Spleen (tissue), 3 donors: ENCODE measurements at regions not wholly inside any gene's neighbourhood (a gene's known extent, or its start where the extent isn't known, plus 50 kb on each side); places are given as distances from the start of the nearest gene placed in this dataset.

ENCODE experiments used
- POLR2A ChIP-seq, 3 donors: fragments of 450-650 bp; IDR thresholded peaks; one replicate each; pipeline ENCODE4 v1.5.1; 2017; ENCODE audit warnings: antibody characterized with exemption in 3 of 3, mild to moderate bottlenecking in 1 of 3
- POLR2AphosphoS5 ChIP-seq, 3 donors: sonication (generic); formaldehyde crosslinking; IDR thresholded peaks; one replicate each; pipeline ENCODE4 v1.5.1; 2017; ENCODE audit warnings: antibody characterized with exemption in 3 of 3

DNA sequence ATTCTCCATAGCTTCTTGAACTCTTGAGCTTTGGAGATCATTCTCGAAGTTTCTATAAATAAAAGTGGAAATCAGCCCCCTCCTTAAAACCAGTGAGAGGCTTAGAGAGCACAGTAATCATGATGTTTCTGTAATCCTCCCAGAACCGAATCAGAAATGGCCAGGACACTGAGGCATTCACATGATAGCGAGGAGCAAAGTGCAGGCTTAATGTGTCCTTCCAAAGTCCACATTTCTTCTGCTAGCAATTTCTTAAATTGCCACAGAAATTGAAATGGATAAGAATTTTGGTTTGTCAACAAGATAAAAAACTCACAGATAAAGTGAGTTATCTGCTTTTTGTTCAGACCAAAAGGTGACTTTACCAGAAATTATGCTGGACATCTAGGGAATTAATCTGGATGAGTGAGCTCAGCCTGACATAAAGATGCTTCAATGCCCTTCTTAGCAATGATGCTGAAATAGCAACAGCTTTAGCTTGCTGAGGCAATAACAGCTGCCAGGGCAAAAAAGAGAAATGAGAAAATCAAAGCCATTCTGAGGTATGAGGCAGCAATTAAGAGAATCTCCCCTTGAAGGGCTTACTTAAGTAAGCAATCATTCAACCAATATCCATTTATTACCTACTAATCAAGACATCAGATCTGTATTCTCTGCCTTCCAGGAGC, 82.4 kb upstream of the PHLPP1 start:
- TF ChIP-seq POLR2A (IDR thresholded peaks at IDR 0.05) (no peak), POLR2AphosphoS5 (IDR thresholded peaks at IDR 0.05) (no peak)
